ENCODE measurements at regions not wholly inside any gene's neighbourhood (a gene's known extent, or its start where the extent isn't known, plus 50 kb on each side); places are given as distances from the start of the nearest gene placed in this dataset.

DNA sequence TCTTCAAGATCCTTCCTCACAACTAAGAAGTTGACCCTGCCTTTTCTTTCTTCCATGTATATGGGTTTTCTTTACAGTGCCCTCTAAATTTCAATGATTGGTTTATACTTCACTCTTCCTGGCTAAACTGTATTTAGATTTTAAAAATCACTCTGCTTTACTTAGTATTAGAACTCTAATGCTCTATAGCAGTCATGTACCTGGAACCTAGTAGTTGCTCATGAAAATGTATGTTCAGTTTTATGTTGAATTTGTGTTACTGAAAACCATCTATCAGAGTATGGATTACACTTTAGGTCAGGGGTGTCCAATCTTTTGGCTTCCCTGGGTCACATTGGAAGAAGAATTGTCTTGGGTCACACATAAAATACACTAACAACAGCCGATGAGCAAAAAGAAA lies 1024.3 kb downstream of the NR2F1-AS1 start:
- H3K23ac ChIP-seq (ENCODE audit: low read depth, low read length, poor library complexity): no peak overlapping the region
- no peak overlapping the region for H3K9ac ChIP-seq (ENCODE audit: low read depth, low read length, poor library complexity)
- H3K4me2 ChIP-seq (ENCODE audit: insufficient read depth, low read length, poor library complexity, severe bottlenecking): no peak overlapping the region
- no peaks in the 10 kb centered on the region for H3K79me1 ChIP-seq (ENCODE audit: low read depth, low read length)
- no peak overlapping the region for H2BK15ac ChIP-seq (ENCODE audit: low read length)
- no peak overlapping the region for H4K8ac ChIP-seq (ENCODE audit: low read depth, low read length)
- no peak for DNase-seq (ENCODE audit: low spot score)
- H3K9me3 ChIP-seq (replicated peaks in 1 of 2; ENCODE audit: control insufficient read depth in 2 of 2, insufficient read depth in 1 of 2, low read depth in 1 of 2, low read length in 2 of 2): no peaks in the 10 kb centered on the region
- H3K4me1 ChIP-seq (ENCODE audit: control insufficient read depth in 2 of 2, insufficient read depth in 1 of 2, low read depth in 1 of 2, low read length in 2 of 2): peaks cover 5 to 21% of the 10 kb centered on the region in 2 donors
- no peak overlapping the region for H2AFZ ChIP-seq (ENCODE audit: low read length)
- H3K14ac ChIP-seq (ENCODE audit: low read length): no peak overlapping the region
- H4K91ac ChIP-seq (ENCODE audit: low read depth, low read length, poor library complexity): no peak overlapping the region
- no peaks in the 10 kb centered on the region for H3K36me3 ChIP-seq (replicated peaks in 1 of 2; ENCODE audit: control insufficient read depth in 2 of 2, insufficient read depth in 2 of 2, low read length in 2 of 2)
- H3K4ac ChIP-seq (ENCODE audit: low read length): no peak overlapping the region
- no peak overlapping the region for H2AK5ac ChIP-seq (ENCODE audit: low read depth, low read length)
- no peak overlapping the region for H2BK5ac ChIP-seq (ENCODE audit: low read length)
- H2BK12ac ChIP-seq (ENCODE audit: low read length): no peak overlapping the region
- H2BK120ac ChIP-seq (ENCODE audit: low read depth, low read length): no peak overlapping the region
- no peak overlapping the region for H3K18ac ChIP-seq (ENCODE audit: low read length)
- H3K27ac ChIP-seq (replicated peaks; ENCODE audit: low read length): no peak overlapping the region
- WGBS, 2 donors (ENCODE audit: extremely low coverage in 2 of 2, insufficient read length in 2 of 2, insufficient replicate concordance in 1 of 2): no CpG with 5 or more reads among the region's 1 CpG
- no peak overlapping the region for H3K4me3 ChIP-seq (ENCODE audit: low read length in 2 of 2)
- H3K27me3 ChIP-seq (ENCODE audit: control insufficient read depth in 3 of 3, insufficient read depth in 3 of 3, low read depth in 1 of 3, low read length in 3 of 3): no peaks in the 10 kb centered on the region

DNA sequence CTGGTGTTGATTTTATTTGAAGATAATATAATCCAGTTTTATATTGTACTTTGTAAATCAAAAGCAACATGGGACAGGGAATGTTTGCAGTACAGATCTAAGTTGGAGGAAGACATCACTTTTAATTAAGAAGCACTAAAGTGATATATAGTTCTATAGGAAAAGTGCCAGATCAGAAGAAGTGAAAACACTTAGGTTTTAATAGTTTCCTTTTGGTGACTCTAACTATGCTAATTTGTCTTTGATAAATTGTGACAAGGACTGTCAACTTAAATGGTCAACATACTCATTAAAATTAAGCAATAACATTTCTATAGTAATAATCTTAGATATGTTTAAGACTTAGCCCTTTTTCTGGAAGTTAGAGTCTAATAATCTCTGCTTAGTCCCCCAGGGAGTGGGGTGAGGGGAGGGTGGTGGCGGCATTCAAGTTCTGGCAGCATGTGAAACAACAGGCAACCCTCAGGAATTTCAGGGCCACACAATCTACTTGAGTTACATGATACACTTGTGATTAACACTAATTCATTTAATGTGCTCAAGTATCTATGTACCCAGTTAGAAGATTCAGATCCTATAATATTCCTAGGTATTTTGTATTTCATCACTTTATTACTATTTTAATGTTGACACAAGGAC lies 1026.5 kb downstream of the NR2F1-AS1 start:
- H3K4me3 ChIP-seq (ENCODE audit: low read length in 2 of 2): no peak overlapping the region
- no CpG with 5 or more reads among the region's 1 CpG for WGBS, 2 donors (ENCODE audit: extremely low coverage in 2 of 2, insufficient read length in 2 of 2, insufficient replicate concordance in 1 of 2)
- no peak overlapping the region for H3K4ac ChIP-seq (ENCODE audit: low read length)
- H2BK12ac ChIP-seq (ENCODE audit: low read length): no peak overlapping the region
- no peak overlapping the region for H3K14ac ChIP-seq (ENCODE audit: low read length)
- no peaks in the 10 kb centered on the region for H3K36me3 ChIP-seq (replicated peaks in 1 of 2; ENCODE audit: control insufficient read depth in 2 of 2, insufficient read depth in 2 of 2, low read length in 2 of 2)
- DNase-seq (ENCODE audit: low spot score): peak; percentile 9
- H2AK5ac ChIP-seq (ENCODE audit: low read depth, low read length): no peak overlapping the region
- no peak overlapping the region for H3K4me2 ChIP-seq (ENCODE audit: insufficient read depth, low read length, poor library complexity, severe bottlenecking)
- no peak overlapping the region for H3K27ac ChIP-seq (replicated peaks; ENCODE audit: low read length)
- H3K79me1 ChIP-seq (ENCODE audit: low read depth, low read length): no peaks in the 10 kb centered on the region
- no peaks in the 10 kb centered on the region for H3K9me3 ChIP-seq (replicated peaks in 1 of 2; ENCODE audit: control insufficient read depth in 2 of 2, insufficient read depth in 1 of 2, low read depth in 1 of 2, low read length in 2 of 2)
- H4K91ac ChIP-seq (ENCODE audit: low read depth, low read length, poor library complexity): no peak overlapping the region
- no peak overlapping the region for H2AFZ ChIP-seq (ENCODE audit: low read length)
- H3K18ac ChIP-seq (ENCODE audit: low read length): no peak overlapping the region
- peaks cover 2 to 6% of the 10 kb centered on the region in 2 donors for H3K4me1 ChIP-seq (ENCODE audit: control insufficient read depth in 2 of 2, insufficient read depth in 1 of 2, low read depth in 1 of 2, low read length in 2 of 2)
- H2BK120ac ChIP-seq (ENCODE audit: low read depth, low read length): no peak overlapping the region
- H3K27me3 ChIP-seq (ENCODE audit: control insufficient read depth in 3 of 3, insufficient read depth in 3 of 3, low read depth in 1 of 3, low read length in 3 of 3): no peaks in the 10 kb centered on the region
- H4K8ac ChIP-seq (ENCODE audit: low read depth, low read length): no peak overlapping the region
- no peak overlapping the region for H2BK15ac ChIP-seq (ENCODE audit: low read length)
- H3K23ac ChIP-seq (ENCODE audit: low read depth, low read length, poor library complexity): no peak overlapping the region
- H2BK5ac ChIP-seq (ENCODE audit: low read length): no peak overlapping the region
- H3K9ac ChIP-seq (ENCODE audit: low read depth, low read length, poor library complexity): no peak overlapping the region

DNA sequence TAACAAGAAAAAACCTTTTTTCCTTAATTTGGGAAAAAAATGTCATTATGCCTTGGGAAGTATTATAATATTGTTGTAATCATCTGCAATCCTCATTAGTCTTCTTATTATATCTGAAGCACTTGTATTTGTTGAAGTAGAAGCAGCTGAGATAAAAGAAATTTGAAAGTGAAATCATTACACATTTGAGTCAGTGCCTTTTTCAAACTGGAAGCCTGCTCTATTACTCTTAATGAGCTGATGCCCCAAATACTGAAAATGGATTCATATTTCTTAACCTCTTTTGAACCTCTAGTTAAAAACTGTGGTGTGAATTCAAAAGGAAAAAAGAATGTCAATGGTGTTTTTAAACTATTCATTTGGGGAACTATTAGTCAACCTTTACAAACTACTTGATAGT lies 1027.7 kb downstream of the NR2F1-AS1 start:
- H3K79me1 ChIP-seq (ENCODE audit: low read depth, low read length): no peaks in the 10 kb centered on the region
- H3K36me3 ChIP-seq (replicated peaks in 1 of 2; ENCODE audit: control insufficient read depth in 2 of 2, insufficient read depth in 2 of 2, low read length in 2 of 2): no peaks in the 10 kb centered on the region
- no peak overlapping the region for H3K4ac ChIP-seq (ENCODE audit: low read length)
- H2AK5ac ChIP-seq (ENCODE audit: low read depth, low read length): no peak overlapping the region
- H2BK120ac ChIP-seq (ENCODE audit: low read depth, low read length): no peak overlapping the region
- H2AFZ ChIP-seq (ENCODE audit: low read length): no peak overlapping the region
- no peaks in the 10 kb centered on the region for H3K9me3 ChIP-seq (replicated peaks in 1 of 2; ENCODE audit: control insufficient read depth in 2 of 2, insufficient read depth in 1 of 2, low read depth in 1 of 2, low read length in 2 of 2)
- H4K8ac ChIP-seq (ENCODE audit: low read depth, low read length): no peak overlapping the region
- H2BK12ac ChIP-seq (ENCODE audit: low read length): no peak overlapping the region
- no peak for DNase-seq (ENCODE audit: low spot score)
- no peak overlapping the region for H3K14ac ChIP-seq (ENCODE audit: low read length)
- H3K18ac ChIP-seq (ENCODE audit: low read length): no peak overlapping the region
- peaks cover 0 to 6% of the 10 kb centered on the region in 2 donors for H3K4me1 ChIP-seq (ENCODE audit: control insufficient read depth in 2 of 2, insufficient read depth in 1 of 2, low read depth in 1 of 2, low read length in 2 of 2)
- H2BK15ac ChIP-seq (ENCODE audit: low read length): no peak overlapping the region
- H3K9ac ChIP-seq (ENCODE audit: low read depth, low read length, poor library complexity): no peak overlapping the region
- H2BK5ac ChIP-seq (ENCODE audit: low read length): no peak overlapping the region
- no peak overlapping the region for H3K4me2 ChIP-seq (ENCODE audit: insufficient read depth, low read length, poor library complexity, severe bottlenecking)
- H3K4me3 ChIP-seq (ENCODE audit: low read length in 2 of 2): no peak overlapping the region
- no peaks in the 10 kb centered on the region for H3K27me3 ChIP-seq (ENCODE audit: control insufficient read depth in 3 of 3, insufficient read depth in 3 of 3, low read depth in 1 of 3, low read length in 3 of 3)
- no peak overlapping the region for H3K23ac ChIP-seq (ENCODE audit: low read depth, low read length, poor library complexity)
- no peak overlapping the region for H3K27ac ChIP-seq (replicated peaks; ENCODE audit: low read length)
- H4K91ac ChIP-seq (ENCODE audit: low read depth, low read length, poor library complexity): no peak overlapping the region

GRCh38 chr5:92552206-92553160 lies 1028.5 kb downstream of the NR2F1-AS1 start:
- Histone ChIP-seq H3K27ac (replicated peaks; ENCODE audit: low read length) (no peak overlapping the region), H3K14ac (ENCODE audit: low read length) (no peak overlapping the region), H2AFZ (ENCODE audit: low read length) (peak overlapping the region; percentile 58), H4K8ac (ENCODE audit: low read depth, low read length) (no peak overlapping the region), H3K18ac (ENCODE audit: low read length) (no peak overlapping the region), H3K9ac (ENCODE audit: low read depth, low read length, poor library complexity) (no peak overlapping the region), H2AK5ac (ENCODE audit: low read depth, low read length) (no peak overlapping the region), H2BK12ac (ENCODE audit: low read length) (no peak overlapping the region), H3K4me1 (ENCODE audit: control insufficient read depth in 2 of 2, insufficient read depth in 1 of 2, low read depth in 1 of 2, low read length in 2 of 2) (peaks cover 0 to 6% of the 10 kb centered on the region in 2 donors), H3K79me1 (ENCODE audit: low read depth, low read length) (no peaks in the 10 kb centered on the region), H3K36me3 (replicated peaks in 1 of 2; ENCODE audit: control insufficient read depth in 2 of 2, insufficient read depth in 2 of 2, low read length in 2 of 2) (no peaks in the 10 kb centered on the region), H3K27me3 (ENCODE audit: control insufficient read depth in 3 of 3, insufficient read depth in 3 of 3, low read depth in 1 of 3, low read length in 3 of 3) (no peaks in the 10 kb centered on the region), H2BK15ac (ENCODE audit: low read length) (no peak overlapping the region), H2BK120ac (ENCODE audit: low read depth, low read length) (no peak overlapping the region), H3K9me3 (replicated peaks in 1 of 2; ENCODE audit: control insufficient read depth in 2 of 2, insufficient read depth in 1 of 2, low read depth in 1 of 2, low read length in 2 of 2) (no peaks in the 10 kb centered on the region), H3K4me3 (ENCODE audit: low read length in 2 of 2) (no peak overlapping the region), H3K4me2 (ENCODE audit: insufficient read depth, low read length, poor library complexity, severe bottlenecking) (no peak overlapping the region), H4K91ac (ENCODE audit: low read depth, low read length, poor library complexity) (no peak overlapping the region), H2BK5ac (ENCODE audit: low read length) (no peak overlapping the region), H3K23ac (ENCODE audit: low read depth, low read length, poor library complexity) (no peak overlapping the region), H3K4ac (ENCODE audit: low read length) (no peak overlapping the region)
- DNase-seq (ENCODE audit: low spot score): no peak
- WGBS, 2 donors (ENCODE audit: extremely low coverage in 2 of 2, insufficient read length in 2 of 2, insufficient replicate concordance in 1 of 2): no CpG with 5 or more reads among the region's 8 CpGs

Data from neuronal stem cell (in vitro differentiated cells).